HCT116 (cell line): ENCODE measurements at regions not wholly inside any gene's neighbourhood (a gene's known extent, or its start where the extent isn't known, plus 50 kb on each side); places are given as distances from the start of the nearest gene placed in this dataset.

Experiments used
- ATAC-seq: fragments of 200-7000 bp; cut with Tn5 transposase; 2 replicates; pipeline ENCODE4 v1.9.1; 2020; ENCODE audit warnings: mild to moderate bottlenecking, moderate library complexity
- BruUV-seq: library from RNA; stranded (reverse); fragments of 400-500 nt; replicated peaks from 2 replicates; lab custom pipeline; 2021; lab: Mats Ljungman, UMichigan
- CTCF ChIA-PET: fragments of 300-600 bp; sonication (Branson Sonifier 250); formaldehyde crosslinking; loops from one replicate; lab custom pipeline; 2021; ENCODE audit warnings: antibody characterized with exemption; lab: Charles Lee
- POLR2A ChIA-PET: fragments of 300-600, 350-600 bp; sonication (Branson Sonifier 250); formaldehyde crosslinking; loops from one replicate; lab custom pipeline; 2021; ENCODE audit warnings: antibody characterized with exemption; lab: Charles Lee
- RAD21 ChIA-PET, 2 experiments: fragments of 300-600 bp; sonication (Branson Sonifier 250); formaldehyde crosslinking; loops; one replicate each; lab custom pipeline; 2023; ENCODE audit warnings: low total read pairs in 2 of 2; ENCODE audit not compliant: uncharacterized antibody in 2 of 2, unreplicated experiment in 2 of 2, low non-redundant PET in 1 of 2; lab: Charles Lee
- DNase-seq: peaks from one replicate; pipeline ENCODE4 v3.0.0-alpha.2; 2010; ENCODE audit warnings: low read depth, low spot score
- H2AFZ ChIP-seq: fragments of 200-600 bp; shearing (Covaris generic), sonication (generic); 2 replicates; pipeline ENCODE4 v1.6.1; 2017; ENCODE audit warnings: low read depth, mixed run types, mixed read lengths, antibody characterized with exemption, low read length; ENCODE audit not compliant: poor library complexity, severe bottlenecking
- H3K27ac ChIP-seq: 2 replicates; pipeline ENCODE4 v1.5.1; 2012; ENCODE audit warnings: low read depth, low read length
- H3K27me3 ChIP-seq: fragments of 200-600 bp; sonication (generic); 2 replicates; pipeline ENCODE4 v1.6.1; 2016; ENCODE audit warnings: mixed run types, low read length, mixed read lengths; ENCODE audit not compliant: insufficient read depth
- H3K36me3 ChIP-seq, 2 experiments: fragments of 200-500 bp in 1 of 2; fragments of 200-600 bp in 1 of 2; sonication (Bioruptor generic) in 1 of 2; sonication (generic) in 1 of 2; 2 replicates each; pipeline versions ENCODE4 v1.5.1 to v1.6.1; 2014 to 2016; ENCODE audit warnings: low read length in 2 of 2, inconsistent platforms in 1 of 2, mixed read lengths in 1 of 2, mixed run types in 1 of 2; ENCODE audit not compliant: insufficient read depth in 2 of 2, control insufficient read depth in 1 of 2
- H3K4me1 ChIP-seq, 2 experiments: fragments of 200-600 bp in 1 of 2; sonication (generic) in 1 of 2; 2 replicates each; pipeline versions ENCODE4 v1.5.1 to v1.6.1; 2012 to 2017; ENCODE audit warnings: low read length in 2 of 2, inconsistent platforms in 1 of 2, mild to moderate bottlenecking in 1 of 2, mixed read lengths in 1 of 2, mixed run types in 1 of 2, moderate library complexity in 1 of 2; ENCODE audit not compliant: insufficient read depth in 2 of 2, control insufficient read depth in 1 of 2
- H3K4me2 ChIP-seq: fragments of 200-600 bp; sonication (generic); 2 replicates; pipeline ENCODE4 v1.6.1; 2017; ENCODE audit warnings: mixed run types, low read length, mixed read lengths
- H3K4me3 ChIP-seq, 2 experiments: fragments of 200-600 bp in 1 of 2; sonication (generic) in 1 of 2; replicated peaks in 1 of 2; 2 replicates each; pipeline ENCODE4 v1.5.1; 2011 to 2016; ENCODE audit warnings: low read length in 2 of 2, control low read depth in 1 of 2, low read depth in 1 of 2, mild to moderate bottlenecking in 1 of 2, mixed read lengths in 1 of 2, mixed run types in 1 of 2
- H3K79me2 ChIP-seq: fragments of 200-600 bp; sonication (generic); 2 replicates; pipeline ENCODE4 v1.6.1; 2017; ENCODE audit warnings: mild to moderate bottlenecking, mixed run types, low read length, moderate library complexity, mixed read lengths; ENCODE audit not compliant: insufficient read depth
- H3K9ac ChIP-seq: fragments of 200-600 bp; sonication (generic); 2 replicates; pipeline ENCODE4 v1.6.1; 2016; ENCODE audit warnings: low read length, mixed read lengths
- H3K9me2 ChIP-seq: fragments of 200-600 bp; sonication (generic), shearing (Covaris generic); 2 replicates; pipeline ENCODE4 v1.6.1; 2017; ENCODE audit warnings: mixed run types, mild to moderate bottlenecking, moderate library complexity; ENCODE audit not compliant: insufficient read depth
- H3K9me3 ChIP-seq, 2 experiments: fragments of 200-500 bp in 1 of 2; fragments of 200-600 bp in 1 of 2; sonication (Bioruptor generic) in 1 of 2; sonication (generic) in 1 of 2; 2 replicates each; pipeline ENCODE4 v1.6.1; 2014 to 2017; ENCODE audit warnings: low read length in 2 of 2, mixed read lengths in 2 of 2, inconsistent platforms in 1 of 2, low read depth in 1 of 2, mild to moderate bottlenecking in 1 of 2, mixed run types in 1 of 2, moderate library complexity in 1 of 2; ENCODE audit not compliant: control insufficient read depth in 1 of 2, insufficient read depth in 1 of 2
- H4K20me1 ChIP-seq: fragments of 200-600 bp; sonication (generic), shearing (Covaris generic); 2 replicates; pipeline ENCODE4 v1.6.1; 2017; ENCODE audit warnings: mixed run types, mild to moderate bottlenecking, moderate library complexity; ENCODE audit not compliant: insufficient read depth
- CBX3 ChIP-seq: IDR thresholded peaks from 2 replicates; pipeline ENCODE4 v1.6.1; 2012; ENCODE audit warnings: low read depth
- EGR1 ChIP-seq: IDR thresholded peaks from 2 replicates; pipeline ENCODE4 v1.6.1; 2012; ENCODE audit warnings: low read depth
- ELF1 ChIP-seq: IDR thresholded peaks from 2 replicates; pipeline ENCODE4 v1.6.1; 2012; ENCODE audit warnings: low read depth, borderline replicate concordance
- EZH2 ChIP-seq: fragments of 200-600 bp; sonication (generic); IDR thresholded peaks from 2 replicates; pipeline ENCODE4 v1.6.1; 2017; ENCODE audit warnings: antibody characterized with exemption, mixed run types
- EZH2phosphoT487 ChIP-seq: fragments of 200-600 bp; IDR thresholded peaks from 2 replicates; pipeline ENCODE4 v1.6.1; 2018; ENCODE audit warnings: antibody characterized with exemption, borderline replicate concordance
- FOSL1 ChIP-seq: IDR thresholded peaks from 2 replicates; pipeline ENCODE4 v1.6.1; 2012; ENCODE audit warnings: low read depth
- POLR2A ChIP-seq: IDR thresholded peaks from 2 replicates; pipeline ENCODE4 v1.7.0; 2011; ENCODE audit warnings: borderline replicate concordance; ENCODE audit not compliant: insufficient read depth, insufficient read length; ENCODE audit errors: extremely low read depth
- POLR2AphosphoS5 ChIP-seq: IDR thresholded peaks from 2 replicates; pipeline ENCODE4 v1.6.1; 2011; ENCODE audit warnings: mild to moderate bottlenecking, low read depth, low read length, moderate library complexity
- RAD21 ChIP-seq: IDR thresholded peaks from 2 replicates; pipeline ENCODE4 v1.6.1; 2012; ENCODE audit warnings: low read depth, mild to moderate bottlenecking
- SP1 ChIP-seq: IDR thresholded peaks from 2 replicates; pipeline ENCODE4 v1.6.1; 2012; ENCODE audit warnings: low read depth
- SRF ChIP-seq: IDR thresholded peaks from 2 replicates; pipeline ENCODE4 v1.6.1; 2012; ENCODE audit warnings: low read depth
- TCF7L2 ChIP-seq: IDR thresholded peaks from 2 replicates; pipeline ENCODE4 v1.7.0; 2011; ENCODE audit warnings: borderline replicate concordance, inconsistent platforms; ENCODE audit not compliant: insufficient read depth, insufficient read length; ENCODE audit errors: extremely low read depth
- YY1 ChIP-seq: IDR thresholded peaks from 2 replicates; pipeline ENCODE4 v1.6.1; 2011; ENCODE audit warnings: low read length, low read depth, moderate library complexity, mild to moderate bottlenecking; ENCODE audit not compliant: insufficient replicate concordance; ENCODE audit errors: extremely low read depth
- ZFX ChIP-seq: fragments of 450-650 bp; IDR thresholded peaks from 2 replicates; pipeline ENCODE4 v1.6.1; 2017
- ZNF274 ChIP-seq: fragments of 200-500 bp; sonication (Bioruptor generic); IDR thresholded peaks from 2 replicates; pipeline ENCODE4 v1.6.1; 2014; ENCODE audit warnings: mild to moderate bottlenecking, low read depth, low read length, inconsistent platforms
- intact Hi-C: fragments of 100-400 bp; cut with micrococcal nuclease; formaldehyde crosslinking; loops from 2 replicates; pipeline ENCODE4 v1.10.0; 2022
- TF ChIP-seq, protein P1 (sequence below), 3 experiments: fragments of 200-600 bp in 1 of 3; sonication (generic) in 1 of 3; IDR thresholded peaks in 2 of 3; conservative IDR thresholded peaks in 1 of 3; 2 replicates each; pipeline ENCODE4 v1.5.1; 2012 to 2017; ENCODE audit warnings: low read depth in 2 of 3, low read length in 2 of 3, antibody characterized with exemption in 1 of 3, borderline replicate concordance in 1 of 3, control low read depth in 1 of 3, mild to moderate bottlenecking in 1 of 3, mixed read lengths in 1 of 3, mixed run types in 1 of 3, moderate library complexity in 1 of 3; ENCODE audit not compliant: insufficient read depth in 1 of 3
- TF ChIP-seq, protein P2 (sequence below): IDR thresholded peaks from 2 replicates; pipeline ENCODE4 v1.6.1; 2011; ENCODE audit warnings: mild to moderate bottlenecking, low read length, moderate library complexity; ENCODE audit not compliant: insufficient replicate concordance; ENCODE audit errors: extremely low read depth
- TF ChIP-seq, protein P3 (sequence below): IDR thresholded peaks from 2 replicates; pipeline ENCODE4 v1.6.1; 2012
- TF ChIP-seq, protein P4 (sequence below): IDR thresholded peaks from 2 replicates; pipeline ENCODE4 v1.6.1; 2012
- TF ChIP-seq, protein P5 (sequence below): IDR thresholded peaks from 2 replicates; pipeline ENCODE4 v1.6.1; 2012; ENCODE audit warnings: low read depth

DNA sequence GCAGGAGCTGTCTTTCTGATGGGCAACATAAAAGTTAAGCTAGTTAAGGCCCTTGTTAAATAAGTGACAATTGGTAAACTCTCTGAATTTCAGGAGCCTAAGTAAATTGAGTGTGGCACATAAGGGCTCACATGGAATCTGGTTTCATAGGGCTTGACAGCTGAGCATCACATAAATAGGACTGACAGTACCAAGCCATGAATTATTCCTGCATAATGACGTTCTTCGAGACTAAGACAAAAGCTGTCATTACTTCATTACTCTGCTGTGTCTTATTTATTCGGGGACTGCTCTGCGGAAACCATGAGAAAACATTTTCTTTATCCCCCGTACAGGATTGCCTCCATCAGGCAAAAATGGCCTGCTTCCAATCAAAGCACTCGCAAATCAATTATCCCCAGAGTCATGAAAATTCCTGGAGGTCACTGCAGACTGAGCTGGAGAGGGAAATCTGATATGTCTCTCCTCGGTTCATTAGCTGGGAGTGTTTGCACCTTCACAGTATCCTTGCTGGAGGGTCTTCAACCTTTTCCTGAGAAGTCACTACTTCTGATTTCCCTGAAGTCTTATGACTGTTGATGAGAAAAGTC lies 311.4 kb downstream of the CDH26 start:
- Histone ChIP-seq H3K9ac (no peak overlapping the region), H2AFZ (no peak overlapping the region), H3K4me2 (no peak overlapping the region), H3K36me3 (no peaks in the 10 kb centered on the region), H3K4me3 (no peak overlapping the region), H3K79me2 (no peaks in the 10 kb centered on the region), H3K27me3 (no peaks in the 10 kb centered on the region), H3K4me1 (no peaks in the 10 kb centered on the region), H3K9me3 (peaks cover 0 to 17% of the 10 kb centered on the region in 2 experiments; a peak in 1 of 4 replicates), H4K20me1 (no peaks in the 10 kb centered on the region), H3K27ac (no peak overlapping the region), H3K9me2 (no peaks in the 10 kb centered on the region)
- BruUV-seq: no TSS peak
- intact Hi-C loops: no loop called here
- ATAC-seq (no peak), DNase-seq (no peak)
- ChIA-PET POLR2A (no interaction called here), RAD21 (no interaction called here), CTCF (no interaction called here)
- TF ChIP-seq EZH2: no peak
- TF ChIP-seq YY1: no peak
- TF ChIP-seq SP1: no peak
- no peak for TF ChIP-seq ELF1
- no peak for TF ChIP-seq EZH2phosphoT487
- no peak for TF ChIP-seq POLR2AphosphoS5
- TF ChIP-seq, protein P1, sequence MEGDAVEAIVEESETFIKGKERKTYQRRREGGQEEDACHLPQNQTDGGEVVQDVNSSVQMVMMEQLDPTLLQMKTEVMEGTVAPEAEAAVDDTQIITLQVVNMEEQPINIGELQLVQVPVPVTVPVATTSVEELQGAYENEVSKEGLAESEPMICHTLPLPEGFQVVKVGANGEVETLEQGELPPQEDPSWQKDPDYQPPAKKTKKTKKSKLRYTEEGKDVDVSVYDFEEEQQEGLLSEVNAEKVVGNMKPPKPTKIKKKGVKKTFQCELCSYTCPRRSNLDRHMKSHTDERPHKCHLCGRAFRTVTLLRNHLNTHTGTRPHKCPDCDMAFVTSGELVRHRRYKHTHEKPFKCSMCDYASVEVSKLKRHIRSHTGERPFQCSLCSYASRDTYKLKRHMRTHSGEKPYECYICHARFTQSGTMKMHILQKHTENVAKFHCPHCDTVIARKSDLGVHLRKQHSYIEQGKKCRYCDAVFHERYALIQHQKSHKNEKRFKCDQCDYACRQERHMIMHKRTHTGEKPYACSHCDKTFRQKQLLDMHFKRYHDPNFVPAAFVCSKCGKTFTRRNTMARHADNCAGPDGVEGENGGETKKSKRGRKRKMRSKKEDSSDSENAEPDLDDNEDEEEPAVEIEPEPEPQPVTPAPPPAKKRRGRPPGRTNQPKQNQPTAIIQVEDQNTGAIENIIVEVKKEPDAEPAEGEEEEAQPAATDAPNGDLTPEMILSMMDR (IDR thresholded peaks at IDR 0.05 in 2 of 3, conservative IDR thresholded peaks at IDR 0.05 in 1 of 3; ENCODE audit: borderline replicate concordance in 1 of 3, insufficient read depth in 1 of 3, low read depth in 2 of 3, low read length in 2 of 3): no peak
- TF ChIP-seq, protein P2, sequence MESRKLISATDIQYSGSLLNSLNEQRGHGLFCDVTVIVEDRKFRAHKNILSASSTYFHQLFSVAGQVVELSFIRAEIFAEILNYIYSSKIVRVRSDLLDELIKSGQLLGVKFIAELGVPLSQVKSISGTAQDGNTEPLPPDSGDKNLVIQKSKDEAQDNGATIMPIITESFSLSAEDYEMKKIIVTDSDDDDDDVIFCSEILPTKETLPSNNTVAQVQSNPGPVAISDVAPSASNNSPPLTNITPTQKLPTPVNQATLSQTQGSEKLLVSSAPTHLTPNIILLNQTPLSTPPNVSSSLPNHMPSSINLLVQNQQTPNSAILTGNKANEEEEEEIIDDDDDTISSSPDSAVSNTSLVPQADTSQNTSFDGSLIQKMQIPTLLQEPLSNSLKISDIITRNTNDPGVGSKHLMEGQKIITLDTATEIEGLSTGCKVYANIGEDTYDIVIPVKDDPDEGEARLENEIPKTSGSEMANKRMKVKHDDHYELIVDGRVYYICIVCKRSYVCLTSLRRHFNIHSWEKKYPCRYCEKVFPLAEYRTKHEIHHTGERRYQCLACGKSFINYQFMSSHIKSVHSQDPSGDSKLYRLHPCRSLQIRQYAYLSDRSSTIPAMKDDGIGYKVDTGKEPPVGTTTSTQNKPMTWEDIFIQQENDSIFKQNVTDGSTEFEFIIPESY: no peak
- TF ChIP-seq, protein P3, sequence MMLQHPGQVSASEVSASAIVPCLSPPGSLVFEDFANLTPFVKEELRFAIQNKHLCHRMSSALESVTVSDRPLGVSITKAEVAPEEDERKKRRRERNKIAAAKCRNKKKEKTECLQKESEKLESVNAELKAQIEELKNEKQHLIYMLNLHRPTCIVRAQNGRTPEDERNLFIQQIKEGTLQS: no peak
- no peak for TF ChIP-seq ZFX
- no peak for TF ChIP-seq RAD21
- no peak for TF ChIP-seq ZNF274
- no peak for TF ChIP-seq CBX3
- no peak for TF ChIP-seq SRF
- no peak for TF ChIP-seq POLR2A
- TF ChIP-seq TCF7L2: no peak
- TF ChIP-seq EGR1: no peak
- TF ChIP-seq FOSL1: no peak
- TF ChIP-seq, protein P4, sequence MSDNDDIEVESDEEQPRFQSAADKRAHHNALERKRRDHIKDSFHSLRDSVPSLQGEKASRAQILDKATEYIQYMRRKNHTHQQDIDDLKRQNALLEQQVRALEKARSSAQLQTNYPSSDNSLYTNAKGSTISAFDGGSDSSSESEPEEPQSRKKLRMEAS: no peak
- TF ChIP-seq, protein P5, sequence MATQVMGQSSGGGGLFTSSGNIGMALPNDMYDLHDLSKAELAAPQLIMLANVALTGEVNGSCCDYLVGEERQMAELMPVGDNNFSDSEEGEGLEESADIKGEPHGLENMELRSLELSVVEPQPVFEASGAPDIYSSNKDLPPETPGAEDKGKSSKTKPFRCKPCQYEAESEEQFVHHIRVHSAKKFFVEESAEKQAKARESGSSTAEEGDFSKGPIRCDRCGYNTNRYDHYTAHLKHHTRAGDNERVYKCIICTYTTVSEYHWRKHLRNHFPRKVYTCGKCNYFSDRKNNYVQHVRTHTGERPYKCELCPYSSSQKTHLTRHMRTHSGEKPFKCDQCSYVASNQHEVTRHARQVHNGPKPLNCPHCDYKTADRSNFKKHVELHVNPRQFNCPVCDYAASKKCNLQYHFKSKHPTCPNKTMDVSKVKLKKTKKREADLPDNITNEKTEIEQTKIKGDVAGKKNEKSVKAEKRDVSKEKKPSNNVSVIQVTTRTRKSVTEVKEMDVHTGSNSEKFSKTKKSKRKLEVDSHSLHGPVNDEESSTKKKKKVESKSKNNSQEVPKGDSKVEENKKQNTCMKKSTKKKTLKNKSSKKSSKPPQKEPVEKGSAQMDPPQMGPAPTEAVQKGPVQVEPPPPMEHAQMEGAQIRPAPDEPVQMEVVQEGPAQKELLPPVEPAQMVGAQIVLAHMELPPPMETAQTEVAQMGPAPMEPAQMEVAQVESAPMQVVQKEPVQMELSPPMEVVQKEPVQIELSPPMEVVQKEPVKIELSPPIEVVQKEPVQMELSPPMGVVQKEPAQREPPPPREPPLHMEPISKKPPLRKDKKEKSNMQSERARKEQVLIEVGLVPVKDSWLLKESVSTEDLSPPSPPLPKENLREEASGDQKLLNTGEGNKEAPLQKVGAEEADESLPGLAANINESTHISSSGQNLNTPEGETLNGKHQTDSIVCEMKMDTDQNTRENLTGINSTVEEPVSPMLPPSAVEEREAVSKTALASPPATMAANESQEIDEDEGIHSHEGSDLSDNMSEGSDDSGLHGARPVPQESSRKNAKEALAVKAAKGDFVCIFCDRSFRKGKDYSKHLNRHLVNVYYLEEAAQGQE: no peak
